H9 (cell line): ENCODE measurements at regions not wholly inside any gene's neighbourhood (a gene's known extent, or its start where the extent isn't known, plus 50 kb on each side); places are given as distances from the start of the nearest gene placed in this dataset.

ENCODE experiments used
- DNase-seq: peaks from one replicate; pipeline ENCODE4 v3.0.0-alpha.2; 2017
- H2AFZ ChIP-seq: one replicate; pipeline ENCODE4 v1.6.1; 2013; ENCODE audit warnings: mild to moderate bottlenecking, low read length, control low read depth, moderate library complexity
- H2AK5ac ChIP-seq: 2 replicates; pipeline ENCODE4 v1.6.1; 2013; ENCODE audit warnings: low read length, control low read depth, mixed read lengths; ENCODE audit not compliant: insufficient read length
- H2BK120ac ChIP-seq: one replicate; pipeline ENCODE4 v1.6.1; 2013; ENCODE audit warnings: low read depth, mild to moderate bottlenecking, low read length, control low read depth, inconsistent platforms; ENCODE audit not compliant: poor library complexity, severe bottlenecking
- H2BK12ac ChIP-seq: 2 replicates; pipeline ENCODE4 v1.6.1; 2013; ENCODE audit warnings: low read length, control low read depth, mixed read lengths, low read depth; ENCODE audit not compliant: insufficient read length
- H2BK15ac ChIP-seq: 2 replicates; pipeline ENCODE4 v1.6.1; 2013; ENCODE audit warnings: low read depth, low read length, control low read depth
- H2BK20ac ChIP-seq: one replicate; pipeline ENCODE4 v1.6.1; 2013; ENCODE audit warnings: low read depth, mild to moderate bottlenecking, low read length, control low read depth, inconsistent platforms; ENCODE audit not compliant: poor library complexity, severe bottlenecking
- H2BK5ac ChIP-seq: 2 replicates; pipeline ENCODE4 v1.6.1; 2013; ENCODE audit warnings: low read length, control low read depth, mixed read lengths; ENCODE audit not compliant: insufficient read length
- H3K14ac ChIP-seq: 2 replicates; pipeline ENCODE4 v1.6.1; 2013; ENCODE audit warnings: low read length, control low read depth; ENCODE audit not compliant: insufficient read depth
- H3K18ac ChIP-seq: 2 replicates; pipeline ENCODE4 v1.6.1; 2013; ENCODE audit warnings: low read depth, mild to moderate bottlenecking, mixed read lengths, low read length, control low read depth; ENCODE audit not compliant: insufficient read length
- H3K23ac ChIP-seq: 2 replicates; pipeline ENCODE4 v1.6.1; 2013; ENCODE audit warnings: low read length, control low read depth, mixed read lengths, low read depth; ENCODE audit not compliant: insufficient read length
- H3K23me2 ChIP-seq: 2 replicates; pipeline ENCODE4 v1.6.1; 2013; ENCODE audit warnings: low read depth, mild to moderate bottlenecking, mixed read lengths, low read length, control low read depth; ENCODE audit not compliant: insufficient read length, poor library complexity, severe bottlenecking
- H3K27ac ChIP-seq: 2 replicates; pipeline ENCODE4 v1.5.1; 2013; ENCODE audit warnings: low read length, control low read depth, mixed read lengths, low read depth; ENCODE audit not compliant: insufficient read length
- H3K27me3 ChIP-seq: 2 replicates; pipeline ENCODE4 v1.6.1; 2013; ENCODE audit warnings: low read length, control low read depth, inconsistent platforms; ENCODE audit not compliant: insufficient read depth
- H3K4ac ChIP-seq: 2 replicates; pipeline ENCODE4 v1.6.1; 2013; ENCODE audit warnings: low read depth, mild to moderate bottlenecking, control low read depth, inconsistent platforms, low read length, moderate library complexity
- H3K4me1 ChIP-seq: 2 replicates; pipeline ENCODE4 v1.6.1; 2013; ENCODE audit warnings: low read length, control low read depth, inconsistent platforms; ENCODE audit not compliant: insufficient read depth
- H3K4me2 ChIP-seq: 2 replicates; pipeline ENCODE4 v1.6.1; 2013; ENCODE audit warnings: low read length, control low read depth, mixed read lengths; ENCODE audit not compliant: insufficient read length, insufficient read depth
- H3K56ac ChIP-seq: 2 replicates; pipeline ENCODE4 v1.6.1; 2013; ENCODE audit warnings: low read depth, mild to moderate bottlenecking, mixed read lengths, low read length, control low read depth; ENCODE audit not compliant: insufficient read length
- H3K79me1 ChIP-seq: 2 replicates; pipeline ENCODE4 v1.6.1; 2013; ENCODE audit warnings: low read depth, mild to moderate bottlenecking, moderate library complexity, low read length, control low read depth, inconsistent platforms; ENCODE audit not compliant: insufficient read depth, poor library complexity, severe bottlenecking
- H3K79me2 ChIP-seq: 2 replicates; pipeline ENCODE4 v1.6.1; 2013; ENCODE audit warnings: low read length, control low read depth, inconsistent platforms; ENCODE audit not compliant: insufficient read depth
- H3K9ac ChIP-seq: 2 replicates; pipeline ENCODE4 v1.6.1; 2013; ENCODE audit warnings: low read length, control low read depth, mixed read lengths; ENCODE audit not compliant: insufficient read length; ENCODE audit errors: extremely low read depth
- H3K9me3 ChIP-seq: one replicate; pipeline ENCODE4 v1.6.1; 2013; ENCODE audit warnings: low read depth, low read length, inconsistent platforms; ENCODE audit not compliant: control insufficient read depth
- H3T11ph ChIP-seq: one replicate; pipeline ENCODE4 v1.6.1; 2013; ENCODE audit warnings: mild to moderate bottlenecking, low read length, control low read depth, inconsistent platforms
- H4K20me1 ChIP-seq: one replicate; pipeline ENCODE4 v1.6.1; 2013; ENCODE audit not compliant: control insufficient read depth, insufficient read length, insufficient read depth
- H4K5ac ChIP-seq: 2 replicates; pipeline ENCODE4 v1.6.1; 2013; ENCODE audit warnings: low read depth, mild to moderate bottlenecking, mixed read lengths, low read length, control low read depth; ENCODE audit not compliant: insufficient read length
- H4K8ac ChIP-seq: replicated peaks from 2 replicates; pipeline ENCODE4 v1.6.1; 2013; ENCODE audit warnings: low read length, control low read depth, mixed read lengths, low read depth; ENCODE audit not compliant: insufficient read length
- H4K91ac ChIP-seq: 2 replicates; pipeline ENCODE4 v1.6.1; 2013; ENCODE audit warnings: low read depth, mild to moderate bottlenecking, moderate library complexity, mixed read lengths, low read length, control low read depth; ENCODE audit not compliant: insufficient read length
- H3K27ac Mint-ChIP-seq, 3 experiments: 2 replicates in 2 of 3; 3 replicates in 1 of 3; pipeline ENCODE4 v1.8.0; 2020 to 2021; ENCODE audit warnings: mixed read lengths in 3 of 3, mild to moderate bottlenecking in 1 of 3, moderate library complexity in 1 of 3
- H3K27me3 Mint-ChIP-seq: 2 replicates; pipeline ENCODE4 v1.8.0; 2021; ENCODE audit warnings: low read depth, mild to moderate bottlenecking, moderate library complexity, mixed read lengths
- H3K36me3 Mint-ChIP-seq, 3 experiments: 2 replicates in 2 of 3; 3 replicates in 1 of 3; pipeline ENCODE4 v1.8.0; 2020 to 2021; ENCODE audit warnings: low read depth in 3 of 3, mixed read lengths in 3 of 3; ENCODE audit not compliant: insufficient read depth in 1 of 3
- H3K4me1 Mint-ChIP-seq, 2 experiments: 2 replicates each; pipeline ENCODE4 v1.8.0; 2020; ENCODE audit warnings: mixed read lengths in 2 of 2
- H3K4me3 Mint-ChIP-seq, 2 experiments: 2 replicates in 1 of 2; 3 replicates in 1 of 2; pipeline ENCODE4 v1.8.0; 2020 to 2021; ENCODE audit warnings: mild to moderate bottlenecking in 2 of 2, mixed read lengths in 2 of 2, moderate library complexity in 1 of 2
- H3K9me3 Mint-ChIP-seq, 2 experiments: 2 replicates in 1 of 2; 3 replicates in 1 of 2; pipeline ENCODE4 v1.8.0; 2020; ENCODE audit warnings: mild to moderate bottlenecking in 2 of 2, mixed read lengths in 2 of 2, moderate library complexity in 1 of 2
- WGBS: extraction: QIAGEN DNeasy Blood & Tissue Kit; methylation state at CpG from one replicate; pipeline ENCODE4 v1.1.7; 2013; ENCODE audit warnings: missing lambda C conversion rate, low lambda C conversion rate, mixed read lengths; ENCODE audit not compliant: insufficient read length; ENCODE audit errors: extremely low coverage; 5-methylcytosine and 5-hydroxymethylcytosine counted together
- TF ChIP-seq, protein P1 (sequence below): fragments of 200-600 bp; sonication (generic); conservative IDR thresholded peaks from 3 replicates; pipeline ENCODE4 v1.8.0; 2021; ENCODE audit warnings: antibody characterized with exemption, mild to moderate bottlenecking

DNA sequence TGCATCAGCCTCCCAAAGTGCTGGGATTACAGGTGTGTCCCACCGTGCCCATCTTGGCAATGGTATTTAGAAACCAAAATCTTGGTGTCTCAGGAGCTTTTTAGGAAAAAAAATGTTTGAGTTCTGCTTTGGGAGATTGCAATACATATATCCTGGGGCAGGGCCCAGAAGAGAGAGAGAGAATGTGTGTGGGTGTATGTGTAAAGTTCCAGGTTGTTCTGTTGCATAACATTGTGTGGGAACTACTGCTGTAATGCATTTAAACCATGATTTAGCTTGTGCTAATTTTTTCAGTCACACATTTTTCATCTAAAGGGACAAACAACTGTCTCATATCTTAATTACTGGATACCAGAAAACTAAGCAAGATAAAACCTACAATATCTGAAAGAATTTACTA is 70.8 kb upstream of the NABP1 start:
- no peak overlapping the region for H3K27ac ChIP-seq
- TF ChIP-seq, protein P1, sequence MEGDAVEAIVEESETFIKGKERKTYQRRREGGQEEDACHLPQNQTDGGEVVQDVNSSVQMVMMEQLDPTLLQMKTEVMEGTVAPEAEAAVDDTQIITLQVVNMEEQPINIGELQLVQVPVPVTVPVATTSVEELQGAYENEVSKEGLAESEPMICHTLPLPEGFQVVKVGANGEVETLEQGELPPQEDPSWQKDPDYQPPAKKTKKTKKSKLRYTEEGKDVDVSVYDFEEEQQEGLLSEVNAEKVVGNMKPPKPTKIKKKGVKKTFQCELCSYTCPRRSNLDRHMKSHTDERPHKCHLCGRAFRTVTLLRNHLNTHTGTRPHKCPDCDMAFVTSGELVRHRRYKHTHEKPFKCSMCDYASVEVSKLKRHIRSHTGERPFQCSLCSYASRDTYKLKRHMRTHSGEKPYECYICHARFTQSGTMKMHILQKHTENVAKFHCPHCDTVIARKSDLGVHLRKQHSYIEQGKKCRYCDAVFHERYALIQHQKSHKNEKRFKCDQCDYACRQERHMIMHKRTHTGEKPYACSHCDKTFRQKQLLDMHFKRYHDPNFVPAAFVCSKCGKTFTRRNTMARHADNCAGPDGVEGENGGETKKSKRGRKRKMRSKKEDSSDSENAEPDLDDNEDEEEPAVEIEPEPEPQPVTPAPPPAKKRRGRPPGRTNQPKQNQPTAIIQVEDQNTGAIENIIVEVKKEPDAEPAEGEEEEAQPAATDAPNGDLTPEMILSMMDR = no peak
- H3K23ac ChIP-seq = no peak overlapping the region
- Mint-ChIP-seq H3K27ac (no peak overlapping the region), H3K36me3 (no peaks in the 10 kb centered on the region), H3K4me3 (no peak overlapping the region), H3K27me3 (no peaks in the 10 kb centered on the region), H3K4me1 (no peaks in the 10 kb centered on the region), H3K9me3 (no peaks in the 10 kb centered on the region; a peak in 1 of 5 replicates)
- no peak overlapping the region for H3K9ac ChIP-seq
- H2AK5ac ChIP-seq = no peak overlapping the region
- no peaks in the 10 kb centered on the region for H3K4me1 ChIP-seq
- no peak overlapping the region for H3K18ac ChIP-seq
- no peaks in the 10 kb centered on the region for H3K27me3 ChIP-seq
- no peak overlapping the region for H3K14ac ChIP-seq
- no peak overlapping the region for H3K4ac ChIP-seq
- no peak overlapping the region for H3T11ph ChIP-seq
- no peak overlapping the region for H3K4me2 ChIP-seq
- no peaks in the 10 kb centered on the region for H4K20me1 ChIP-seq
- no peak overlapping the region for H4K5ac ChIP-seq
- DNase-seq = no peak
- no peaks in the 10 kb centered on the region for H3K9me3 ChIP-seq
- no peak overlapping the region for H4K91ac ChIP-seq
- H2BK20ac ChIP-seq = no peak overlapping the region
- H3K79me1 ChIP-seq = no peaks in the 10 kb centered on the region
- no peak overlapping the region for H2BK5ac ChIP-seq
- H4K8ac ChIP-seq = no peak overlapping the region
- no peaks in the 10 kb centered on the region for H3K79me2 ChIP-seq
- no peak overlapping the region for H3K56ac ChIP-seq
- H3K23me2 ChIP-seq = no peaks in the 10 kb centered on the region
- H2AFZ ChIP-seq = no peak overlapping the region
- H2BK12ac ChIP-seq = no peak overlapping the region
- no CpG with 5 or more reads among the region's 1 CpG for WGBS
- H2BK15ac ChIP-seq = no peak overlapping the region
- no peak overlapping the region for H2BK120ac ChIP-seq
